ENCODE measurements at regions not wholly inside any gene's neighbourhood (a gene's known extent, or its start where the extent isn't known, plus 50 kb on each side); places are given as distances from the start of the nearest gene placed in this dataset.

- Histone ChIP-seq H3K36me3 (no peaks in the 10 kb centered on the region), H3K27me3 (no peaks in the 10 kb centered on the region), H3K9me3 (replicated peaks) (no peaks in the 10 kb centered on the region), H3K4me1 (no peaks in the 10 kb centered on the region), H3K27ac (no peak overlapping the region), H3K4me3 (no peak overlapping the region)
- peak in 1 of 2 experiments; percentile 49 for DNase-seq
Measured at GRCh38 chr2:64196963-64197362, 52.7 kb upstream of the PELI1 start.

DNA sequence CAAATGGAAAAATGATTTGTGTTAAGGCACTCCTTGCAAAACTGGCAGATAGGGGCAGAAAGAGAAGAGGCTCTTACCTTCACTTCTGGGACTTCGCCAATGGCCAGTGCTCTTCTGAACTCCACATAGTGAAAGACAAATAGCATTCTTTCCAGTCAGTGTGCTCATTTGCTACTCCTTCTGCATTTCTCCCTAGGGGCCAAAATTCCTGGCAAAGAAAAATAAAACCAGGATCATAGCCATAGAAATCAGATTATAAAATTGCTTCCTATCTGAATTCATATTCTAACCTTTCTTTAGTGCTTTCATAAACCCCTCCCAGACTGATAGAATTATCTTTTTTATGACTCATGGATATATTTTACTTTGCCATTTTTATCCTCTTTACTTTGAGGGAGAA is 56.9 kb upstream of the PELI1 start:
- no peak overlapping the region for H3K4me3 ChIP-seq
- no peaks in the 10 kb centered on the region for H3K27me3 ChIP-seq
- DNase-seq, result no peak
- no peaks in the 10 kb centered on the region for H3K9me3 ChIP-seq (replicated peaks)
- H3K36me3 ChIP-seq, result no peaks in the 10 kb centered on the region
- peaks cover 16% of the 10 kb centered on the region; the same call in 1 of the 2 replicates for H3K4me1 ChIP-seq
- no peak overlapping the region for H3K27ac ChIP-seq

- H3K27me3 ChIP-seq, result no peaks in the 10 kb centered on the region
- no peaks in the 10 kb centered on the region for H3K9me3 ChIP-seq (replicated peaks)
Measured at GRCh38 chr2:64202206-64202845, 58.1 kb upstream of the PELI1 start.

DNA sequence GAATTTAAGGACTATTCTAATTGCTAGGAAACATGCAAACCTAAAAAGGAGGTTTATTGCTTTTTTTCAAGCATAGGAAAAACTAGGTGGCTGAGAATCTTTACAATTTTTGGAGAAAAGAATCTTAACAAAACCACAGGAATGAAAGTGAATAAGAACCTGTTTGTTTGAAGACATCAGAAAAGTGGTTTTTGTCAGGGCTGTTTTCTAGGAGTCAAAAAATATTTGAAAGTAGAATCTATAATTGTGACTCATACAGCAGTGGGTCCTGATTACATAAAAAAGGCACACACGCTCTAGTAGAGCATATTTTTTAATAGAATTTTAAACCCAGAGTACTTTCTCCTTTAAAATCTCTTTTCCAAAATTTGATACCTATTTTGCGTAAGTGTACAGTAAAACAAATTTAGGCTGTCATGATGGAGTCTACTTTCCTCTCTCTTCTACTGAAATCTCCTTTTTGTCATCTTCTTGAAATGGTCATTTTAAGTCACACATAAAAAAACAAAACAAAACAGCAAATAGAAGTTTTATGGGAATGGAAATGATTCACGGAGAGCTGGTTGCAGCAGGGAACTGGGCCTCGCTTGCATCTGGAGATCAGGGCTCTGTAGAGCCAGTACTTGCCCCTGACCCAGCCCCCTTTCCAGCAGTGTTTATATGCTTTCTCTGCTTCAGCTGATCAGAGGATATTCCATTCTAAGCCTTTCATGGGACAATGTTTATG is 59.1 kb upstream of the PELI1 start:
- Histone ChIP-seq H3K27ac (no peak overlapping the region), H3K27me3 (no peaks in the 10 kb centered on the region), H3K4me1 (peaks cover 16% of the 10 kb centered on the region; the same call in 1 of the 2 replicates), H3K4me3 (no peak overlapping the region), H3K9me3 (replicated peaks) (no peaks in the 10 kb centered on the region), H3K36me3 (no peaks in the 10 kb centered on the region)
- no peak for DNase-seq

More at GRCh38 chr2:64202206-64202845, 58.1 kb upstream of the PELI1 start:
- Histone ChIP-seq H3K36me3 (no peaks in the 10 kb centered on the region), H3K4me3 (no peak overlapping the region), H3K27ac (no peak overlapping the region), H3K4me1 (peaks cover 16% of the 10 kb centered on the region; the same call in 1 of the 2 replicates)
- DNase-seq, result no peak

- peaks cover 16% of the 10 kb centered on the region; the same call in 1 of the 2 replicates for H3K4me1 ChIP-seq
- no peaks in the 10 kb centered on the region for H3K9me3 ChIP-seq (replicated peaks)
- no peaks in the 10 kb centered on the region for H3K27me3 ChIP-seq
- H3K36me3 ChIP-seq, result no peaks in the 10 kb centered on the region
- no peak overlapping the region for H3K27ac ChIP-seq
- no peak for DNase-seq
- H3K4me3 ChIP-seq, result peak overlapping the region; percentile 28
Measured at GRCh38 chr2:64203858-64204632, 59.8 kb upstream of the PELI1 start.

DNA sequence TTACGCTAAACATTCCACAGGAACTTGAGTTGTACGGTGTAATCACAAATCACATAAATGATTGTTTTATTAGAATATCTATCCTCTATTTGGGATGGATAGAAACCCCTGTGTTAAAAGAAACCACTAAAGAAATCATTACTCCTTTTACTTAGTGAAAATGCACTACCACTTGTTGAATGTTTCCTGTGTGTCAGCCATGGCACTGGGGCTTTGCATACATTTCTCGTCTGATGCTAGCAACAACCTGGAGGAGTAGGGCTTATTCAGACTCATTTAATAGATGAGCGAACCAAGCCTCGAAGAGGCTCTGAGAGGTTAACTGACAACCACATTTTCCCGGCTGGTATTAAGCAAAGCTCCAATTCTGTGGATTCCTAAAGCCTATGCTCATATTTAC is 60.5 kb upstream of the PELI1 start:
- no peaks in the 10 kb centered on the region for H3K9me3 ChIP-seq (replicated peaks)
- no peaks in the 10 kb centered on the region for H3K27me3 ChIP-seq
- H3K27ac ChIP-seq, result no peak overlapping the region

DNA sequence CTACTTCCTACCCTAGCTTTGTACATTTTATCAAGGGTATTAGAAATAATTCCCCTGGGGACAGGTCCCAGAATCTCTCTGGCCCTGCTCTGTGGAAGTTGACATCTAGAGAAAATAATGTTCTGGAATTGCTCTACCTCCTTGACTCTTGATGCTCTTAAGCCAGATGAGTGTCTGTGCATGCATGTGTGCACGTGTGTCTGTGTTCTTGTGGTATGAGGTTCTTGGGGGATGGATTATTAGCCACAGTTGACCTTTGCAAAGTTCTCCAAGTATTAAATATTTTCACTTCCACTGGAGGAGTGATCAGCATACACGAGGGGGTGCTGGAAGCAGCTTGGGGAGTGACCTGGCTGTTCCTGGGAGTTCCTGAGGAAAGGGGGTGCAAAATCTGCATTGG is 61.2 kb upstream of the PELI1 start:
- Histone ChIP-seq H3K9me3 (replicated peaks) (no peaks in the 10 kb centered on the region), H3K27ac (no peak overlapping the region), H3K36me3 (no peaks in the 10 kb centered on the region), H3K4me1 (peaks cover 16% of the 10 kb centered on the region; the same call in 1 of the 2 replicates), H3K4me3 (no peak overlapping the region), H3K27me3 (no peaks in the 10 kb centered on the region)
- DNase-seq, result no peak

More for the DNA sequence above, 60.5 kb upstream of the PELI1 start:
- Histone ChIP-seq H3K4me1 (peaks cover 16% of the 10 kb centered on the region; the same call in 1 of the 2 replicates), H3K4me3 (no peak overlapping the region), H3K36me3 (no peaks in the 10 kb centered on the region)
- DNase-seq, result no peak

- H3K4me3 ChIP-seq, result no peak overlapping the region
- H3K36me3 ChIP-seq, result no peaks in the 10 kb centered on the region
- no peak overlapping the region for H3K27ac ChIP-seq
- H3K4me1 ChIP-seq, result peaks cover 16% of the 10 kb centered on the region; the same call in 1 of the 2 replicates
- DNase-seq, result no peak
- no peaks in the 10 kb centered on the region for H3K9me3 ChIP-seq (replicated peaks)
- no peaks in the 10 kb centered on the region for H3K27me3 ChIP-seq
Measured at GRCh38 chr2:64207573-64207972, 63.4 kb upstream of the PELI1 start.

DNA sequence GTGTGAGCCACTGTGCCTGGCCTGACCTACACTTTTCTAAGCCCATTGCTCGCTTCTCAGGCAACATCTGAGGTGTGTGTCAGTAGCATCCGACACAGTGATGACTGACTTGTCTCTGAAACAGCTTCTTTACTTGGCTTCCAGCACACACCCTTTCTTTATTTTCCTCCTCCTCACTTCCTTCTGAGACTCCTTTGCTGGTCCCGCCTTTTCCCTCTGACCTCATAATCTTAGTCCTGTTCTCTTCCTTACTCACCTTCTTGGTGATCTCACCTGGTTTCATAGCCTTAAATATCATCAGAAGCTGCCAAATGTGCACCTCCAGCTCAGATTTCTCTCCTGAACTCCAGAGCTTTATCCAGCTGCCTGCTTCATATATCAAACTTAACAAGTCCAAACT is 66.6 kb upstream of the PELI1 start:
- no peak for DNase-seq
- Histone ChIP-seq H3K36me3 (no peaks in the 10 kb centered on the region), H3K4me3 (no peak overlapping the region), H3K27me3 (no peaks in the 10 kb centered on the region), H3K4me1 (peaks cover 8% of the 10 kb centered on the region; the same call in 1 of the 2 replicates), H3K9me3 (replicated peaks) (no peaks in the 10 kb centered on the region), H3K27ac (no peak overlapping the region)

DNA sequence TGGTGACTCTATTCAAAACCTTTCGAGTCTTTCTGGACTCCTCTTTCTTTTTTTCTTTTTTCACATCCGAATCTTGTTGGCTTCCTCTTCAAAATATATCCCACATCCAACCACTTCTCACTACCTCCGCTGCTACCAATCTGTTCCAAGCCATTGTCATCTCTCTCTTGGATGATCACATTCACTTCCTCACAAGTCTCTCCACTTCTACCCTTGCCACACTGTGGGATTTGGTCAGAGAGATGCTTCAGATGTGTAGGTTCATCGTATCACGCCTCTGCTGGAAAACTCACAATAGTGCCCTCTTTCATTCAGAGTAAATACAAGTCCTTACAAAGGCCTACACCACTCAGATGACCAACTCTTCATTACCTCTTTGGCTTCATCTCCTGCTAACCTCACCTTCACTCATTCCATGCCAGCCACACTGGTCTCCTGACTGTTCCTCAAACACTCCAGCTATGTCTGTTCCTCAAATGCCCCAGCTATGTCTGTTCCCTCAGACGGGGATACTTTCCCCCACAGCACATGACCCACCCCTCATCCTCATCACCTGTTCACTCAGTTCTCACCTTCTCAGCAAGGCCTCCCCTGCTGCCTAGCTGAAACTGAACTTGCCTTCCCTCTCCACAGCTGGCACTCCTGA is 67.2 kb upstream of the PELI1 start:
- no peak for DNase-seq

DNA sequence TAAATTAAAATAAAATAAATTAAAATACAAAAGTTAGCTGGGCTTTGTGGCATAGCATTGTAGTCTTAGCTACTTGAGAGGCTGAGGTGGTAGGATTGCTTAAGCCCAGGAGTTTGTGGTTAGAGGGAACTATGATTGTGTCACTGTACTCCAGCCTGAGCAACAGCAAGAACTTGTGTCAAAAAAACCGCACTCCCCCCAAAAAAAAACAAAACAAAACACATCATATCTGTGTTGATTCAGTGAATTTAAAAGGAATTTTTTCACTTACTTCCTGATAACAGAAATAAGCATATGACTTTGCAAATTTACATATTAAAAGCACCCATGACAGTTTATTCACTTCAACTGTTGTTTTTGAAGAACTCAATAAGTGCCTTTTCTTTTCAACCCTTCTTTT is 68.1 kb upstream of the PELI1 start:
- Histone ChIP-seq H3K27me3 (no peaks in the 10 kb centered on the region), H3K27ac (no peak overlapping the region), H3K4me3 (no peak overlapping the region), H3K36me3 (no peaks in the 10 kb centered on the region), H3K9me3 (replicated peaks) (no peaks in the 10 kb centered on the region), H3K4me1 (peaks cover 8% of the 10 kb centered on the region; the same call in 1 of the 2 replicates)
- DNase-seq, result no peak

More for the DNA sequence above, 67.2 kb upstream of the PELI1 start:
- Histone ChIP-seq H3K36me3 (no peaks in the 10 kb centered on the region), H3K4me1 (peaks cover 8% of the 10 kb centered on the region; the same call in 1 of the 2 replicates), H3K27me3 (no peaks in the 10 kb centered on the region), H3K4me3 (no peak overlapping the region), H3K27ac (no peak overlapping the region), H3K9me3 (replicated peaks) (no peaks in the 10 kb centered on the region)

- Histone ChIP-seq H3K27ac (no peak overlapping the region), H3K36me3 (no peaks in the 10 kb centered on the region), H3K9me3 (replicated peaks) (no peaks in the 10 kb centered on the region), H3K4me3 (no peak overlapping the region), H3K27me3 (no peaks in the 10 kb centered on the region), H3K4me1 (peaks cover 8% of the 10 kb centered on the region; the same call in 1 of the 2 replicates)
- peak in 1 of 2 experiments; percentile 24 for DNase-seq
Measured at GRCh38 chr2:64212801-64213321, 68.6 kb upstream of the PELI1 start.

DNA sequence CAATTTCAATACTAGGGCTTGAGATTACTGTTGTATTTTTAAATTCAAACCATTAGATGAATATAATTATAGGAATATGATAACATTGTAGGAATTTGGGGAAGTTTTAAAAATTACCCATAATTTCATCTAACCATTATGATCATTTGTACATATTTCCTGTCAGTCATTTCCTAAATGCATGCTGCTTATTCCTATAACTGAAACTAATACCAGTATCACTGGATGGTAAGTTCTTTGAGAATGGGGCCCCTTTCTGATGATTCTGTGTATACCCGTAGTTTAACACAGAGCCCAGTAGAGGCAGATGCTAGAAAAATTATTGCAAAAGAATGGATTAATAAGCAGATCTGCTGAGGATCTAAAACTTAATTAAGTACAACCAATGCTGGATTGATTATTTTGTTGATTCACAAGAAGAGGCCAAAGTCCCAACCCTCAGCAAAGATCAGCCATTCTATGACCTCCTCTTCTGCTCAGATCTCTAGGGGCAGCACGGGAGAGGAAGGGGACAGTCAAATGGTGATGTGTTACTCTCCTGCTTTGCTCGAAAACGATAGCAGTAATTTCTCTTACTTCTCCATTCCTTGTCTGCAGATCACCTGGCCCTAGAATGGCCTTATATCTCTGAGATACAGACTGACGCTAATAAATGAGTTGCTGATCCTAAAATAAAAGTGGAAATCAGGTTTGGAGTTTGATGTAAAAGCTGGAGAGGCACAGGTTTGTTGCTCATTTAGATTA is 69.5 kb upstream of the PELI1 start:
- H3K4me3 ChIP-seq, result no peak overlapping the region
- H3K9me3 ChIP-seq (replicated peaks), result no peaks in the 10 kb centered on the region
- H3K27me3 ChIP-seq, result no peaks in the 10 kb centered on the region
- DNase-seq, result no peak
- H3K4me1 ChIP-seq, result peaks cover 8% of the 10 kb centered on the region; the same call in 1 of the 2 replicates
- no peak overlapping the region for H3K27ac ChIP-seq
- H3K36me3 ChIP-seq, result no peaks in the 10 kb centered on the region
